ENCODE measurements at regions not wholly inside any gene's neighbourhood (a gene's known extent, or its start where the extent isn't known, plus 50 kb on each side); places are given as distances from the start of the nearest gene placed in this dataset.

- Histone ChIP-seq H2AFZ (ENCODE audit: low read depth, low read length) (no peak overlapping the region), H3K4me3 (ENCODE audit: insufficient read depth, low read depth, low read length) (no peak overlapping the region), H3K27me3 (ENCODE audit: insufficient read depth, low read length) (no peaks in the 10 kb centered on the region), H3K36me3 (ENCODE audit: insufficient read depth, low read length) (no peaks in the 10 kb centered on the region), H3K9ac (ENCODE audit: low read length) (no peak overlapping the region), H3K79me2 (ENCODE audit: insufficient read depth, low read length) (no peaks in the 10 kb centered on the region), H4K20me1 (ENCODE audit: insufficient read depth, low read length) (no peaks in the 10 kb centered on the region), H3K4me1 (ENCODE audit: insufficient read depth, low read length) (peaks cover 8% of the 10 kb centered on the region), H3K27ac (ENCODE audit: low read depth, low read length) (no peak overlapping the region), H3K9me3 (ENCODE audit: insufficient read depth, low read depth, low read length) (no peaks in the 10 kb centered on the region), H3K4me2 (ENCODE audit: low read length) (no peak overlapping the region)
- Mint-ChIP-seq H3K4me1 (ENCODE audit: low read depth, unreplicated experiment) (peaks cover 11% of the 10 kb centered on the region), H3K27me3 (ENCODE audit: low read depth, unreplicated experiment) (no peaks in the 10 kb centered on the region), H3K36me3 (ENCODE audit: low read depth, unreplicated experiment) (no peaks in the 10 kb centered on the region), H3K27ac (ENCODE audit: unreplicated experiment) (no peak overlapping the region), H3K4me3 (ENCODE audit: unreplicated experiment) (no peak overlapping the region), H3K9me3 (ENCODE audit: unreplicated experiment) (peaks cover 2% of the 10 kb centered on the region)
- DNase-seq (ENCODE audit: low read depth) = no peak
- no peak for FAIRE-seq
- TF ChIP-seq EZH2 (IDR thresholded peaks at IDR 0.05; ENCODE audit: insufficient read depth, low read length) (no peak), CTCF (IDR thresholded peaks at IDR 0.05; ENCODE audit: insufficient read depth, low read depth, low read length) (no peak)
Measured at GRCh38 chr14:86794689-86795088, 1198.3 kb downstream of the GALC start.

GRCh38 chr14:86790408-86791364 is 1202.3 kb downstream of the GALC start:
- Mint-ChIP-seq H3K36me3 (ENCODE audit: low read depth, unreplicated experiment) (no peaks in the 10 kb centered on the region), H3K27ac (ENCODE audit: unreplicated experiment) (no peak overlapping the region), H3K4me1 (ENCODE audit: low read depth, unreplicated experiment) (peaks cover 9% of the 10 kb centered on the region), H3K9me3 (ENCODE audit: unreplicated experiment) (peaks cover 2% of the 10 kb centered on the region), H3K4me3 (ENCODE audit: unreplicated experiment) (no peak overlapping the region), H3K27me3 (ENCODE audit: low read depth, unreplicated experiment) (no peaks in the 10 kb centered on the region)
- TF ChIP-seq EZH2 (IDR thresholded peaks at IDR 0.05; ENCODE audit: insufficient read depth, low read length) (no peak), CTCF (IDR thresholded peaks at IDR 0.05; ENCODE audit: insufficient read depth, low read depth, low read length) (no peak)
- no peaks in the 10 kb centered on the region for H3K4me1 ChIP-seq (ENCODE audit: insufficient read depth, low read length)
- DNase-seq (ENCODE audit: low read depth) = no peak
- no peaks in the 10 kb centered on the region for H3K36me3 ChIP-seq (ENCODE audit: insufficient read depth, low read length)
- H3K27me3 ChIP-seq (ENCODE audit: insufficient read depth, low read length) = no peaks in the 10 kb centered on the region
- no peak for FAIRE-seq
- no peaks in the 10 kb centered on the region for H3K9me3 ChIP-seq (ENCODE audit: insufficient read depth, low read depth, low read length)
- H3K4me2 ChIP-seq (ENCODE audit: low read length) = no peak overlapping the region
- H3K9ac ChIP-seq (ENCODE audit: low read length) = no peak overlapping the region
- no peaks in the 10 kb centered on the region for H3K79me2 ChIP-seq (ENCODE audit: insufficient read depth, low read length)
- no peak overlapping the region for H3K27ac ChIP-seq (ENCODE audit: low read depth, low read length)
- H2AFZ ChIP-seq (ENCODE audit: low read depth, low read length) = no peak overlapping the region
- H3K4me3 ChIP-seq (ENCODE audit: insufficient read depth, low read depth, low read length) = no peak overlapping the region
- H4K20me1 ChIP-seq (ENCODE audit: insufficient read depth, low read length) = no peaks in the 10 kb centered on the region

DNA sequence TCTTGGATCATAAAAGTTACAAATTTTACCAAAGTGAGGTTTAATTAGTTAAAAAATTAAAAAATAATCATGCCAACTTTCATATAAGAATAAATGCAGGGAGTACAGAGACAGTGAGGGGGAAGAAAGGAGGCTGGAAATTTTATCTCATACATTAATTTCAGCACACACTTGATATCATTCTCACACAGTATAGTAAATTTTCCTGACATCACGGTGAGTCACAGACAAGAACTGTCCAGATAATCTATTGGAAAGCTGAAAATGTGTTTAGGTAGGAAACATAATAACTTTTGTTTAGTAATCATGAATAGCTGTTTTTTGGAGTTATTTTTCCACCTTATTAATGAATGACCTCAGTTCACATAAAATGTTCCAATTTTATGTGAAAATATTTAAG is 1204.8 kb downstream of the GALC start:
- H3K27ac Mint-ChIP-seq (ENCODE audit: unreplicated experiment) = peak overlapping the region; percentile 84

More for the DNA sequence above, 1204.8 kb downstream of the GALC start:
- Histone ChIP-seq H3K9me3 (ENCODE audit: insufficient read depth, low read depth, low read length) (no peaks in the 10 kb centered on the region), H3K4me2 (ENCODE audit: low read length) (no peak overlapping the region), H3K9ac (ENCODE audit: low read length) (no peak overlapping the region), H3K79me2 (ENCODE audit: insufficient read depth, low read length) (no peaks in the 10 kb centered on the region), H3K4me3 (ENCODE audit: insufficient read depth, low read depth, low read length) (no peak overlapping the region), H3K27ac (ENCODE audit: low read depth, low read length) (no peak overlapping the region), H3K4me1 (ENCODE audit: insufficient read depth, low read length) (no peaks in the 10 kb centered on the region), H2AFZ (ENCODE audit: low read depth, low read length) (no peak overlapping the region), H3K36me3 (ENCODE audit: insufficient read depth, low read length) (no peaks in the 10 kb centered on the region), H4K20me1 (ENCODE audit: insufficient read depth, low read length) (no peaks in the 10 kb centered on the region), H3K27me3 (ENCODE audit: insufficient read depth, low read length) (no peaks in the 10 kb centered on the region)
- H3K36me3 Mint-ChIP-seq (ENCODE audit: low read depth, unreplicated experiment) = no peaks in the 10 kb centered on the region
- peaks cover 2% of the 10 kb centered on the region for H3K9me3 Mint-ChIP-seq (ENCODE audit: unreplicated experiment)
- peaks cover 9% of the 10 kb centered on the region for H3K4me1 Mint-ChIP-seq (ENCODE audit: low read depth, unreplicated experiment)
- DNase-seq (ENCODE audit: low read depth) (no peak), FAIRE-seq (peak; percentile 41)
- no peaks in the 10 kb centered on the region for H3K27me3 Mint-ChIP-seq (ENCODE audit: low read depth, unreplicated experiment)
- no peak for TF ChIP-seq EZH2 (IDR thresholded peaks at IDR 0.05; ENCODE audit: insufficient read depth, low read length)
- no peak for TF ChIP-seq CTCF (IDR thresholded peaks at IDR 0.05; ENCODE audit: insufficient read depth, low read depth, low read length)
- no peak overlapping the region for H3K4me3 Mint-ChIP-seq (ENCODE audit: unreplicated experiment)
